GM18870 (cell line): ENCODE measurements at regions not wholly inside any gene's neighbourhood (a gene's known extent, or its start where the extent isn't known, plus 50 kb on each side); places are given as distances from the start of the nearest gene placed in this dataset.

ENCODE experiments used
- ATAC-seq: cut with Tn5 transposase; IDR thresholded peaks from one replicate; pipeline ENCODE4 v1.9.1; 2021; ENCODE audit warnings: moderate library complexity; ENCODE audit not compliant: unreplicated experiment

DNA sequence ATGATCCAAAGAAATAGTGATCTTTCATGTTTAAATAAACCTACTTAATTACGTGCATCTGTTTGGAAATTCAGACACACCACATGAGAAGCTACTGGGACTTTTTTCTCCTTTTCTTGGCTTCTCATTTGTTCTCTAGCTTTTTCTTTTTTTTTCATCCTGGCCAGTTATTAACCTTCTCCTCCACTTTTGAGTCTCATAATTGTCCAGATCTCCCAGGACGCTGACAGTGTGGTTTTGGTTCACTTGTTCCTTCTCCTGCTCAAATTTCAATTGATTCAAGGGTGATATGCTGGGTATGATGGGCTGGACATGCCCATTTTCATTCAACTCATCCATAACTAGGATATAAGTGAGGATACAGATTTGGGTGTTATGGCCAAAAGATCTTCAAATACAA lies 152.3 kb downstream of the TM9SF2 start:
- no peak for ATAC-seq

DNA sequence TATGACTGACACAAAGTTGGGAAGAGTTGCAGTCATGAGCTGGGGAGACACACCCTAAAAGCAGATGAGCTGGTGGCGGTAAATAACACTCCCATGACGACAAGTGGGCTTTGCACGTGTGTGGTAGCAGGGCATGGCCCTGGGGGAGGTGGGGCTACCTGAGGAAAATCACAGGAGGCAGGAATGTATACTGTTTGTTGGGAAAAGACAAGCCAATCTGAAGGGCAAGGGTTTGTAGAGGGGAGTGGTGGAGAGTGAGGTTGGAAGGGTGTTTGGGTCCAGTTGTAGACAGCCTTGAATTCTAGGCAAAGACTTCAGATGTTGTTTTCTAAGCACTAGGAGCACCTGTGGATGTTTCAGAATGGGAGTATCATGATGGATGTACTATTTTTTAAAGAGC lies 151.6 kb downstream of the TM9SF2 start:
- no peak for ATAC-seq

DNA sequence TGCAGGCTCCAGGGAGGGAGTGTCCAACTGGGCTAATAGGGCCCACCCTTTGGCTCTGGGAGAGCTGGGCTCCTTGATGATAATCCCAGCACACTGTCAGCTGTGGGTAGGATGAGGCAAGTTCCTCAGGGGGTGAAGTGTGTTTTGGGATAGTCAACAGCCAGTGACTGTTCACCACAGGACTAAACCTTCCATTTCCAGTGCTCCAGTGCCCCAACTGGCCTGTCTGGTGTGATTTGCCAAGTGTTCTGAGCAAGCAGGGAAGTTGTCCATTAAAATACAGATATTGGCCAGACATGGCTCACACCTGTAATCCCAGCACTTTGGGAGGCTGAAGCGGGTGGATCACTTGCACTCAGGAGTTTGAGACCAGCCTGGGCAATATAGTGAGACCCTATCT lies 150.9 kb downstream of the TM9SF2 start:
- no peak for ATAC-seq

DNA sequence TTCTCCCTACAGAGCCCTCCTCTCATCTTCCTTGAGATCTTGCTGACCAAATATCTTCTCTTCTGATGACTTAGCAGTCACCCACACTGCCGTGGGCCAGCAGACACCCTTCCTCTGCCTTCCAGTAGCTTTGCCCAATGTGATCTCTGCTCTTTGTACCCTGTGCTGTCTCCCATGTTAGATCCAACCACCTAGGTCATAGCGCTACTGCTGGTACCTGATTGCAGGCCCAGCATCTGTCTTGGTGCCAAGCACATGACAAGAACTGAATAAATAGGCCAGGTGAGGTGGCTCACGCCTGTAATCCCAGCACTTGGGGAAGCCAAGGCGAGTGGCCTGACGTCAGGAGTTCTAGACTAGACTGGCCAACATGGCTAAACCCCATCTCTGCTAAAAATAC lies 149.7 kb downstream of the TM9SF2 start:
- no peak for ATAC-seq

DNA sequence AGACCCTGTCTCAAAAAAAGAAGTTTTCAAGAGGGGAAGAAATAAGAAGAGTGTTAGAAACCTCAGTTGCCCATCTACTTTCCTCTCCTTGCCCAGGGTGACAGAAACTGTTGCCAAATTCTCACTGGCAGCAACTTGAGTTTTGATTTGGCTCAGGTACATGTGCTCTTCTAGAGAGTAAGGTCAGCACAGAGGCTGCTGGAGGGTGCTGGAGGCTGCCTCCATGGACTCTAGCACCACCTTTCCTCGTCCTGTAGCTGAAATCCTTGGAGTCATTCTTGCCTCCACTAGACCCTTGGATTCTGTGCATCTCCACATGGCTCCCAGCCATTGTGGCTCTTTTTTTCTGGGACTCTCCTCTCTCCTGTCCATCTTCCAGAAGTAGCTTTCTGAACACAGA lies 149.1 kb downstream of the TM9SF2 start:
- ATAC-seq = no peak

DNA sequence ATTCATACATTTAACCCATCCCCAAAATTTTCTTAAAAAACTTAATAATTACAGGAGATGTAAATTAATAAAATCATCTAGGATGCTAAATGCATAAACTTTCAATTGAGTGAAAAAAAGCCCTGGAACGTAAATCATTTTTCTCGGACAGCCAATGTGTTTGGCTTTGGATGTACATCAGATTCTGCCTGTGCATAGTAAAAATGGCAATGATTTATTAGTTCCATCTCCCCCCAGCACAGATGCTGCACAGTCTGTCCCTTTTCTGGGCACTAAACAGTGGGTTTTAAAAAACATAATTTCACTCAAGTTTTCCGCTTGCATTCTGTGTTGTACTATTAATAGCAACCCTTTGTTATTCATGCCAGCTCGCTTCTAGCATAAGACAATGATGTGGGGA lies 147.7 kb downstream of the TM9SF2 start:
- ATAC-seq = no peak

DNA sequence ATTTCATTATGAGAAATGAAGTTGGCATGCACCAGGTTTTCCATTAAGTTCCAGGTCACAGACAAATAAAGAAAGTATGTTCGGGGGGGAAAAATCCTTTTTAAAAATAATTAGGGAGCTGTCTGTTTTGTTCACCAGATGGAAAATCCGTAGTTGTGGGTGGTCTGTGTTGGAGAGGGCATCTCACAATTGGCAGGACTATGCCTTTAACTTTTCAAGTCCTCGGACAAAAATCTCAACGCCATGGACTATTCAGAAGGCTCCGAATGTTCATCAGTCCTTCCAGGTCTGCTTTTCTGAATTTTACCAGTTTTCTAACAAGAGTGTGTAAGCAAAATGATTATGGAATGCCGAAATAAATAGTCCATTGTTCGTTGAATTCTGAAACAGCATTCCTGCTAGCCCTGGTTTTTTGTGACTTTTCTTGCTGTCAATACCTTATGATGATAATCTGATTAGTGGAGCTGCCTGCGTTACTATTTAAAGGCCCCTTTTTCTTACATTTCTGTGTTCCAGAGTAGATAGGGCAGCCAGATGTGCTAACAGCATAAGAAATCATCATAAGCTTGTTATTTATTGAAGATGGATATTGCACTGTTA lies 146.9 kb downstream of the TM9SF2 start:
- no peak for ATAC-seq

DNA sequence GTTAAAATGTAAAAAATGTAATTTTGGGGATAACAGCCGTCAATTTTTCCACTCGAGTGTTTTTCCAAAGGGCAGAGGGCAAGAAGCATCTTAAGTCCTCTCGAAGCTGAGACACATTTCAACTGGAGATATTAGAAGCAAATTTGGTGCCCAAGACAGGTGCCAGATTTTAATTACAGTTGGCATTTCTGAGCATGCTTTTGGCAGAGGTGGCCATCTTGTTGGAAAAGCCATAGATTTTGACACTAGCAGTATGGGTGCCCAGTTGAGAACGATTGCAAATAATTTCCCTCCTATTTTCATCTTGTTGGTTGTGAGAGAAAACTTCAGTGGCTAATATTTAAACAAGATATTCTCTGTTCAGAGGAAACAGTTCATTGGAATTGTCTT lies 146.3 kb downstream of the TM9SF2 start:
- no peak for ATAC-seq

DNA sequence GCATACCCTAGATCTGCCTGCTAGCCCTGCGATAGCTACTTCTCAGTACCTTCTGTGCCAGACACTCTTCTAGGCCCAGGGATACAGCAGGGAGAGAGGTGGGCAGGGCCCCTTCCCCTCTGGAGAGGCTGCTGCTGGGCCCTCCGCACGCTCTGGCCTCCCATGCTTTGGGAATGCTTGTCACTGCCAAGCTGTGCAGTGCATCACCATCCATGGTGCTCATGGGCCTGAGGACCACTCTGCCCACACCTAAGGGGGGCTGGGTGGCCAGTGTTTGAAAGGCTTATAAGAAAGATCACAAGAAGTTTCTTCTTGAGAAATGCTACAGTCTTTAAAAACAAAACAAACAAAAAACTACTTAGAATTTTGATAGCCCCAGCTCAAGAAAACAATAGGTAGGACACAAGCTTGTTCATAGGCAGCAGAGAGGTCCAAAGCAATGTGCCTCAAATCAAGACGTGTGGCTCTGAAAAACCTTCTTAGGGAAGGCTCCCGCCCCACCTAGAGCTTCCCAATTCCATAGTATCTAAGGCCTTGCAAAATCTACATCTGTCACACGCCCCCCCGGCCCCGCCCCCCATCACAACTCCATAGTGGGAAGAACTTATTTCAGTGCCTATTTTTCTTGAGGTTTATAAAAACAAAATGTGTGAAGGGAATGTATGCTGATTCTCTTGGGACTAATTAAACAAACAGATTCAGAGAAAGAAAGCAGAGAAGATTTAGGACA lies 145.8 kb downstream of the TM9SF2 start:
- no peak for ATAC-seq

DNA sequence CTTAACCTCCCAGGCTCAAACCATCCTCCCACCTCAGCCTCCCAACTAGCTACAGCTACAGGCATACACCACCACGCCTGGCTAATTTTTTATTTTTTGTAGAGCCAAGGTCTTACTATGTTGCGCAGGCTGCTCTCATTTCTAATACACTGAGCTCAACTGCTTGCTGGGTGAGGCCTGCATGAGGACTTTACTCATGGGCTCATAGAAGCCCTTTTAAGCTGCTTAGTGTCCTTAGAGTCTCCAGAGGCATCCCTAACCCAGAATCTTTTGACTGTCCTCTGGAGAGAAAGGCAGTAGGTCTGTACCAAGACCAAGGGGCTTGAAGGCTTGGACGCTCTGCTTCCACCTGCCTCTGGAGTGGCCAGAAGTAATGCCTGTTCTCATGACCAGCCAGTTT lies 141.6 kb downstream of the TM9SF2 start:
- ATAC-seq = no peak

DNA sequence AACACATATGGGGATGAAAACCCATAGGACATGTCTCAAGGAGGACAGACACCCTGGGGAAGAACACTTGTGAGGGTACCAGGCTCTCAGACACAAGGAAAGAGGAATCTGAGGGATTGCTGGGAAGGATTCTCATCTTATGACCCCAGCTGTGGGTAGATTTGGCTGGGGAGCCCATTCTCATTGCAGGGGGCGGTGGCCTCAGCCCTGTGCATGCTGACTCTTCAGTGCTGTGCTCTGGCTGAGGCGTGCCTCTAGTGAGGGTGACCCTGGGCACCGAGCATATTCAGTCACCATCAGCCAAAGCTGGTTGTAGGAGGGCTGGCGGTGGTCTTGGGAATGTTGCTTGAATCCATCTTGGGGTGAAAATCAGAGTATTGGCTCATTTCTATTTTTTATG lies 140.7 kb downstream of the TM9SF2 start:
- ATAC-seq = no peak

DNA sequence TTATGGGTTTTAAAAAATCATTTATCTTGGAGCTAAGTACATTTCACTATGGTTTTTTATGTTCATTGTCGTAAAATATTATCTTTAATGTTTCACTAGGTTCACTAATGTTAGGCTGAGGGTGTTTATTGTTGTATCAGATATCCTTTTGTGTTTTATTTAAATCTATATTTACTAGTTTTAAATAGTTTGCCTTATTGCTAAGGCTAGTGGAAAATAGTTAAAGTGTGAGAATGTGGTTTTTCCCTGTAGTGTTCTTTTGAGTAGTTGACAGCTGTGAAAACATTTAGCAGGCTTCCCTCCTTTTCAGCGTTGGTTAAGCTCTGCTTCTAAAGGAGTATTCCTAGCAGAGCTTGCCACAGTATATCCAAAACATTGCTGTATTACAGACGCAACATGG lies 139.0 kb downstream of the TM9SF2 start:
- no peak for ATAC-seq

DNA sequence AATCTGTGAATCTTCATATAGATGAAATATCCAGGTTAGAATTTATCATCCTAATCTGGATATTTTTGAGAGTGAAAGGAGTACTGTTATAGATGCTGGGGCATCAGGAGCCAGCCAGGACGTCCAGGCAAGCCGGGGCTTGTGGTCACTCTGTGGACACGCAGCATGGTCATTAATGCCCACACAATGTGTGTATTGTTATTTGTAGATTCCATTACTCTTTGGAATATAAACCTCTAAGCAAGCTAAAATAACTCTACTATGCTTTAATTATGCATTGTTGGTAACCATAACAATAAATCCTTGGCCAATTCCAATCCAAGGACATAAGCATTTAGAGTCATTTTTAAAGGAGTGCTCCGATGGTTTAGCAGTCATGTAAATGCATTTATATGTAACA lies 137.9 kb downstream of the TM9SF2 start:
- no peak for ATAC-seq

DNA sequence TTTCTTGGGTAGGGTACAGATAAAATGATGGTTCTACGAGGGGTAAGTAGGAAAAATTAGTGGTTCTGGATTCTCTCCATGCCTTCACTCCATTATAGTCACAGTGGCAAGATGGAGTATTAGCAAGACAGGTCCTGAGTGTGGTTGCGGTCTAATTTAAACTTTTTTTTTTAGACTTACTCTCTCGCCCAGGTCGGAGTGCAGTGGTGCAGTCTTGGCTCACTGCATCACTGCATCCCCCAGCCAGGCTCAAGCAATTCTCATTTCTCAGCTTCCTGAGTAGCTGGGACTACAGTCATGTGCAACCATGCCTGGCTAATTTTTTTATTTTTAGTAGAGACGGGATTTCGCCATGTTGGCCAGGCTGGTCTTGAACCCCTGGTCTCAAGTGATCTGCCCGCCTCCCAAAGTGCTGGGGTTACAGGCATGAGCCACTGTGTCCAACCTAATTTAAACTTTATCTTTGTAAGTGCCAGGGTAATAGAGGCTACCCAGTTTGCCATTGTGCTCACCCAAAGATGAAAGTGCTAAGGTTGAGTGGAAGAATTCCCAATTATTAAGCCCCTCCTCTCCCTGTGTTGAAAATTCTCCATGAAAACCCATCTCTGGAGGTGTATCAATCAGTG lies 135.6 kb downstream of the TM9SF2 start:
- peak; percentile 88 for ATAC-seq

DNA sequence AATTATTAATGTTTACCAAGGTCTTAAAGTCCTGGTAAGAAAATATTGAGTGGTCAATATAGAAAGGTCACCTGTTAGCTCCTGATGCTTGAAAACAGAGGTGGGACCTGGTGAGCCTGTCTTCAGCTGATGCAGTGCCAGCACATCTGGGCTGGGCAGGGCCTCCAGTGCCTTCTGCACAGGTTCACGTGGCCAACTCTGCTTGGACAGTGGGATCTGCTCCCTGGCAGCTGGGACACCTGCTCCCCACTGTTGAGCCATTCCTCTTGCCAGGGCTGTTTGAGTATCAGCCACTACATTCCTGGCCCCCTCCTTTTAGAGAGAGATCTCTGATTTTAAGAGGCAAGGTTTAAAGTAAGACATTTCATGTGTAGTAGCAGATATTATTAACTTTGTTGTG lies 135.0 kb downstream of the TM9SF2 start:
- ATAC-seq = no peak

DNA sequence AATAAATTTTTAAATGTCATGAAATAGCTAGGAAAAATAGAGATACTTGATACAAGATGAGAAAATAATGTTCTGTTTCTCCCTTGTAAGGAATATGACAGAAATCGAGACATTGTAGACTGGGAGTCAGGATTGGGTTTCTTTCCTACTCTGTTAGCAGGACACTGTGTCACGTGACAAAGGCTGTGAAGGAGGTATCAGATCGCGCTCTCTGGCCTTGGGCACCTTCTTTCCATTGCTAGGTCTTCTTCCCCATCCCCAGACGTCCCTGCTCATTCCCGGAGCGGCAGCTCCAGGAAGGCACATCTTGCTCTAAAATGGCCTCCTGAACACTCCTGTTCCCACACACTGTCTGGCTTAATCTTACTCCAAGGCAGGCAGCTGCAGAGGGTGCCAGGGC lies 133.4 kb downstream of the TM9SF2 start:
- ATAC-seq = no peak

DNA sequence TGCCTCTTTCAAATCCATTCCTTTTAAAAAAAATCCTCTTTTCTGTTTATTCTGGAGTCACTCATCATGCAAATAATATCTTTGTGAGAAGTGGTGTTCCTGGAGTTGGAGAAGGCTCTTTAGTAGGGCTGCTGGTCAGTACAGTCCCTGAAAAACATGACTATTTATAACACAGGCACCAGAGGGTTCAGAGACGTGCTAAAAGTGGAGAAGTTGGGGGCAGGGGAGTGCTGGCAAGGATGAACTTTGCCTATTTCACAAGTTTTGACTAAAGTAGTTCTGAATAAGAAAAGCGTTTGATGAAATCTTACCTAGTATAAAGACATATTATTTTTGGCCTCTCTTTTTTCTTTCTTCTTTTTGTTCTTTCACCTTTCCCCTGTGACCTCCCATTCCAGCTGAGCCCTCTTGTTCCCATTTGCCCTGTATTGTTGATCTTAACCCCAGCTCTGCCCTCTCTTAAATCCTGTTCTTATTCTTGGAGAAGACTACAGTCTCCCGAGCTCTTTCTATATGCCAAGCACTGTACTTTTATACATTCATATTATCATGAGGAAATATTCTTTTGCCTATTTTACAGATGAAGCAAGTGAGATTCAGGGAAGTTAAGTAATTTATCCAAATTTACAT lies 129.1 kb downstream of the TM9SF2 start:
- no peak for ATAC-seq

DNA sequence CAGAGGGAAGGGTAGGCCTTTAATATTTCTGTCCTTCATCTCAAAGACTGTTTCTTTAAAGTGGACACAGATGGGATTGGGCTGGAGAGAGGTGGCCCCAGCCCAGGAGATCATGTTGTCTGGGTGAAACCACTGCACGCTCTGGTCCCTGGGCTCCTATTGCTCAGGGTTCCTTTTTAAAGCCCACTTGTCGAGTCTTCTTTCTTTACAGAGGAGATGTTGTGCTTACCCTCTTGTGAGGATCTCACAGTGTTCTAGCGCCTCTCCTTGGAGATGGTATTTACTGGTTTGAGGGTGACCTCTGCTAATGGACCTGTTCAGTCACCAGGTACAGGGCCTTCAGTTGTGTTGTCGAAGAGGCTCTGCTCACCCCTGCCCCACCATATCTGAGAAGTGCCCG lies 128.4 kb downstream of the TM9SF2 start:
- no peak for ATAC-seq

DNA sequence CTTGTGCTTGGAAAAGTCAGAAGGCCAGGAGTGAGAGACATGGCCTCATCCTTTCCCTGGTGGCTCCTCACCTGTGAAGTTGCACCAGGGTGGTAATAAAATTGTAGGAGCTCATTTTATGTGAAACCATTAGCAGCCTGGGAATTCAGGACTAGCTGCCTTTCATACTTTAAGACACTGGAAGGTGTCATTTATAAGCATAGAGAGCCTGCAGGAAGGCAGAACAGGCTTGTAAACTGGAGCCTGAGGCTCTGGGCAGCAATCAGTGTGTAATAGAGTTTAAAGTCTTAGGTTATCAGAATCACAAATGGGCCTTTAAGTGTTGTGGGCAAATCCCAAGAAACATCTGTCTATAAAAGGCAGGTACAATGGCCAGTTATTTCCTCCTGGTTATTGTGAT lies 127.2 kb downstream of the TM9SF2 start:
- ATAC-seq = no peak

DNA sequence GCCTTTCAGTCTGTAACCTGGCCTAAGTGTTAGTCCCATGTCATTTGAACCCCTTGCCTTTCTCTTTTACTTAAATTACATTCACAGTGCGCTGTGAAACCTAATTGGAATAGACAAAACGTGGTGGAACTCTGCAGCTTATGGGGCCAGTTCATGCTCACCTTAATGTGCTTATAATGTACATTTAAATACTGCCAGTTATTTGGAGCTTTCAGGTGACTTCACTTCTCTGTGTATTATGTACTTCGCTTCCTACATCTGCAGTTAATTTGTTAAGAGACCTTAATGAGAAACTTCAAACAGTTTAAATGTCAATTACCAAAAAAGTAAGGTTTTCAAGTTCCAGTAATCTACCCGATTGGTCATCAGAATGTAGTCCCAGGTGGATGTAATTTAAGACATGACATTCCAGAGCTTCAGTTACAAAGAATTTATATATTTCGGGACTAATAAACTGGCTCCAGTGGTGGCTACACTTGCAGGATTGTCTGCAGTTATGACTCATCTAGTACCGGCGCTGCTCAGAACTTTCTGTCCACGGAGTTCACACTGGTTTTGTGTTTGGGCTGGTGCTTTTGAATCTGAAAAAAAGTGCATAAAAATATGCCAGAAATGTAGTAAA lies 125.3 kb downstream of the TM9SF2 start:
- no peak for ATAC-seq

DNA sequence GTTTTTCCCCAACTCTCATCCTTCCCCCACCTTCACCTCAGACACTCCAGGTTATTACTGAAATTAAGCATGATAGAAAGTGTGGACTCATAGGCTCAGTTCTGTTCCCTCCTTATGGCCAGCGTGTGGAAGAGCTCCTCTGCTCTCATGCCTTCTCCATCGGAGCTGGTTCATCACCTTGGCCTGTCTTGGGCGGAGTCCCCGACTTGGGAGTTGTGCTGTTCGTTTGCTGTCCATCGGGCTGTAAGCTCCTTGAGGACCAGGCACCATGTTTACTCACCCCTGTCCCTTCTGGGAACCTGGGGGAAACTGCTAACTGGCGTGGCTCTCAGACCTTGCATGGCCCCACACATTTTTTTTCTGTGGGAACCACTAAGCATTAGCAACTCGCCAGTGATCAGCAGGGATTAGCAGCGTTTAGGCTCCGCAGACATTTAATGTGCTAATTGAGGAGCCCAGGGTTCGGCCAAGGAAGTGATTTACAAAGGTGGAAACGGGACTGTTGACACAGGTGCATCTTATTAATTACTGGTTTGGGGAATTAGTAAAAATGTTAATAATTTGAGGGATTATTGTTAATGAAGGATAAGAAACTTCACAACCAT lies 123.8 kb downstream of the TM9SF2 start:
- no peak for ATAC-seq
